ENCODE measurements at regions not wholly inside any gene's neighbourhood (a gene's known extent, or its start where the extent isn't known, plus 50 kb on each side); places are given as distances from the start of the nearest gene placed in this dataset.

DNA sequence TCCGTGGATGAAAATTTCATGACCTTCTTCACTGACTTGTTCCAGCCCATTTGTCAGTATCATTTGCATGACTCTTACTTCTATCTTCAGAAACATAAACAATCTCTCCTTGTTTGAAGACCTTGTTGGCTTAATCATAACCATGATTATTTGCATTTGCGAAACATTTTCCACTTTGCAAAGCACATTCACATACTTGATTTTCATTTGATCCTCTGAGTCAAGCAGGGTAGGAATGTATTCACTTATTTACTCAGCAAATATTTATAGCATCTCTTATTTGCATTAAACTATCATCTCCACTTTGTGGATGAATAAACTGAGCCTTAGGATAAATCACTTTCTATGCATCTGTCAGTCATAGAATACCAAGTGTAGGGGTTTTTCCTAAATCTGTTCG is 343.0 kb upstream of the SGCD start:
- POLR2A ChIA-PET, result no interaction called here
- BruUV-seq (replicated peaks), result no TSS peak
- Histone ChIP-seq H3K9me3 (ENCODE audit: control insufficient read depth, insufficient read depth, low read depth, low read length) (no peaks in the 10 kb centered on the region), H3K4me3 (ENCODE audit: low read depth in 2 of 2, low read length in 2 of 2) (no peak overlapping the region), H3K27ac (ENCODE audit: low read length) (no peak overlapping the region), H3K4me1 (ENCODE audit: control insufficient read depth, insufficient read depth, low read length) (no peaks in the 10 kb centered on the region), H3K27me3 (ENCODE audit: control insufficient read depth, insufficient read depth, low read length) (no peaks in the 10 kb centered on the region), H3K36me3 (ENCODE audit: control insufficient read depth, insufficient read depth, low read length) (no peaks in the 10 kb centered on the region)
- no peak for DNase-seq (ENCODE audit: low read depth, low spot score)
- CTCF ChIA-PET, result no interaction called here
- intact Hi-C loops (cut with micrococcal nuclease; ENCODE audit: unreplicated experiment) (no loop called here), in situ Hi-C loops (cut with HindIII; ENCODE audit: low pct_unique_long_range_greater_than_20kb, low sequenced_read_pairs) (no loop called here)
- no peak for TF ChIP-seq POLR2AphosphoS5 (IDR thresholded peaks at IDR 0.05; ENCODE audit: low read depth, low read length)
- TF ChIP-seq, protein P1, sequence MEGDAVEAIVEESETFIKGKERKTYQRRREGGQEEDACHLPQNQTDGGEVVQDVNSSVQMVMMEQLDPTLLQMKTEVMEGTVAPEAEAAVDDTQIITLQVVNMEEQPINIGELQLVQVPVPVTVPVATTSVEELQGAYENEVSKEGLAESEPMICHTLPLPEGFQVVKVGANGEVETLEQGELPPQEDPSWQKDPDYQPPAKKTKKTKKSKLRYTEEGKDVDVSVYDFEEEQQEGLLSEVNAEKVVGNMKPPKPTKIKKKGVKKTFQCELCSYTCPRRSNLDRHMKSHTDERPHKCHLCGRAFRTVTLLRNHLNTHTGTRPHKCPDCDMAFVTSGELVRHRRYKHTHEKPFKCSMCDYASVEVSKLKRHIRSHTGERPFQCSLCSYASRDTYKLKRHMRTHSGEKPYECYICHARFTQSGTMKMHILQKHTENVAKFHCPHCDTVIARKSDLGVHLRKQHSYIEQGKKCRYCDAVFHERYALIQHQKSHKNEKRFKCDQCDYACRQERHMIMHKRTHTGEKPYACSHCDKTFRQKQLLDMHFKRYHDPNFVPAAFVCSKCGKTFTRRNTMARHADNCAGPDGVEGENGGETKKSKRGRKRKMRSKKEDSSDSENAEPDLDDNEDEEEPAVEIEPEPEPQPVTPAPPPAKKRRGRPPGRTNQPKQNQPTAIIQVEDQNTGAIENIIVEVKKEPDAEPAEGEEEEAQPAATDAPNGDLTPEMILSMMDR (IDR thresholded peaks at IDR 0.05), result no peak
- TF ChIP-seq, protein P2, sequence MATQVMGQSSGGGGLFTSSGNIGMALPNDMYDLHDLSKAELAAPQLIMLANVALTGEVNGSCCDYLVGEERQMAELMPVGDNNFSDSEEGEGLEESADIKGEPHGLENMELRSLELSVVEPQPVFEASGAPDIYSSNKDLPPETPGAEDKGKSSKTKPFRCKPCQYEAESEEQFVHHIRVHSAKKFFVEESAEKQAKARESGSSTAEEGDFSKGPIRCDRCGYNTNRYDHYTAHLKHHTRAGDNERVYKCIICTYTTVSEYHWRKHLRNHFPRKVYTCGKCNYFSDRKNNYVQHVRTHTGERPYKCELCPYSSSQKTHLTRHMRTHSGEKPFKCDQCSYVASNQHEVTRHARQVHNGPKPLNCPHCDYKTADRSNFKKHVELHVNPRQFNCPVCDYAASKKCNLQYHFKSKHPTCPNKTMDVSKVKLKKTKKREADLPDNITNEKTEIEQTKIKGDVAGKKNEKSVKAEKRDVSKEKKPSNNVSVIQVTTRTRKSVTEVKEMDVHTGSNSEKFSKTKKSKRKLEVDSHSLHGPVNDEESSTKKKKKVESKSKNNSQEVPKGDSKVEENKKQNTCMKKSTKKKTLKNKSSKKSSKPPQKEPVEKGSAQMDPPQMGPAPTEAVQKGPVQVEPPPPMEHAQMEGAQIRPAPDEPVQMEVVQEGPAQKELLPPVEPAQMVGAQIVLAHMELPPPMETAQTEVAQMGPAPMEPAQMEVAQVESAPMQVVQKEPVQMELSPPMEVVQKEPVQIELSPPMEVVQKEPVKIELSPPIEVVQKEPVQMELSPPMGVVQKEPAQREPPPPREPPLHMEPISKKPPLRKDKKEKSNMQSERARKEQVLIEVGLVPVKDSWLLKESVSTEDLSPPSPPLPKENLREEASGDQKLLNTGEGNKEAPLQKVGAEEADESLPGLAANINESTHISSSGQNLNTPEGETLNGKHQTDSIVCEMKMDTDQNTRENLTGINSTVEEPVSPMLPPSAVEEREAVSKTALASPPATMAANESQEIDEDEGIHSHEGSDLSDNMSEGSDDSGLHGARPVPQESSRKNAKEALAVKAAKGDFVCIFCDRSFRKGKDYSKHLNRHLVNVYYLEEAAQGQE (IDR thresholded peaks at IDR 0.05; ENCODE audit: insufficient read depth in 1 of 2, low read depth in 2 of 2, low read length in 1 of 2), result no peak
- no peak for TF ChIP-seq TCF7L2 (IDR thresholded peaks at IDR 0.05; ENCODE audit: low read depth, low read length)
- no peak for TF ChIP-seq SIN3A (IDR thresholded peaks at IDR 0.05; ENCODE audit: borderline replicate concordance, insufficient read depth, low read depth, low read length)
- no peak for ATAC-seq

DNA sequence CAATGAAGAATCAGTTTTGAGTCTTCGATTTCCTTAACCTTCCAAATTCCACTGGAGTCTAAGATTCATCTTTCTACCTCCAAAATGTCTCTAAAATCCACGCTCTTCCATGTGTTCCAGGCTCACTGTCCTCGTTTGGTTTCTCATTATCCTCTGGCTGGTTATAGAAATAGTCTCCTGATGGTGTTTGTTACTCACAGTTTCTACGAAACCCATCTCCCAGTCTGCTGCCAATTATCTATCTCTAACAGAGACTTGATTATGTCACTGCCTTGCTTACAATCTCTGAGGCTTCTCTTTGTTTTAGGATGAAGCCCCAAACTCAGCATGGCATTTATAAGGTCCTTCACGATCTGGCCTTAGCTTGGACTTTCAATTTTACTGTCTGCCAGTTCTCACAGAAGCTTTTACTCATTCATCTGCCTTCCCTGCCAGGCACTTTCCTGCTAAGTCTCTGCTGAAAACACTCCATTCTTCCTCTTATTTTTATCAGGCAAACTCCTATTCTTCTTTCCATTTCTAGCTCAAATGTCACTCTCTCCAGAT is 339.6 kb upstream of the SGCD start:
- POLR2A ChIA-PET, result no interaction called here
- H3K4me3 ChIP-seq (ENCODE audit: low read depth in 2 of 2, low read length in 2 of 2), result no peak overlapping the region
- no peaks in the 10 kb centered on the region for H3K36me3 ChIP-seq (ENCODE audit: control insufficient read depth, insufficient read depth, low read length)
- intact Hi-C loops (cut with micrococcal nuclease; ENCODE audit: unreplicated experiment), result no loop called here
- no peak overlapping the region for H3K27ac ChIP-seq (ENCODE audit: low read length)
- no TSS peak for BruUV-seq (replicated peaks)
- CTCF ChIA-PET, result no interaction called here
- H3K9me3 ChIP-seq (ENCODE audit: control insufficient read depth, insufficient read depth, low read depth, low read length), result no peaks in the 10 kb centered on the region
- DNase-seq (ENCODE audit: low read depth, low spot score) (no peak), ATAC-seq (no peak)
- in situ Hi-C loops (cut with HindIII; ENCODE audit: low pct_unique_long_range_greater_than_20kb, low sequenced_read_pairs), result no loop called here
- no peaks in the 10 kb centered on the region for H3K4me1 ChIP-seq (ENCODE audit: control insufficient read depth, insufficient read depth, low read length)
- H3K27me3 ChIP-seq (ENCODE audit: control insufficient read depth, insufficient read depth, low read length), result no peaks in the 10 kb centered on the region
- TF ChIP-seq SIN3A (IDR thresholded peaks at IDR 0.05; ENCODE audit: borderline replicate concordance, insufficient read depth, low read depth, low read length), result no peak
- no peak for TF ChIP-seq POLR2AphosphoS5 (IDR thresholded peaks at IDR 0.05; ENCODE audit: low read depth, low read length)
- TF ChIP-seq, protein P1 (IDR thresholded peaks at IDR 0.05), result no peak
- TF ChIP-seq, protein P2 (IDR thresholded peaks at IDR 0.05; ENCODE audit: insufficient read depth in 1 of 2, low read depth in 2 of 2, low read length in 1 of 2), result no peak
- no peak for TF ChIP-seq TCF7L2 (IDR thresholded peaks at IDR 0.05; ENCODE audit: low read depth, low read length)
